OCI-LY3 (cell line): ENCODE measurements at regions not wholly inside any gene's neighbourhood (a gene's known extent, or its start where the extent isn't known, plus 50 kb on each side); places are given as distances from the start of the nearest gene placed in this dataset.

Experiments
- H2AFZ ChIP-seq: fragments of 200-600, 300-600 bp; shearing (Covaris generic); 2 replicates; pipeline ENCODE4 v1.6.0; 2014; ENCODE audit warnings: antibody characterized with exemption, low read depth, low read length
- H3K27ac ChIP-seq: fragments of 200-600, 300-600 bp; sonication (generic); 2 replicates; pipeline ENCODE4 v1.5.1; 2014; ENCODE audit warnings: mild to moderate bottlenecking, low read length, moderate library complexity, mixed read lengths
- H3K27me3 ChIP-seq: fragments of 200-600, 300-600 bp; sonication (generic); 2 replicates; pipeline ENCODE4 v1.6.1; 2014; ENCODE audit warnings: low read depth, low read length, mixed read lengths
- H3K36me3 ChIP-seq: fragments of 200-600, 300-600 bp; sonication (generic); replicated peaks from 2 replicates; pipeline ENCODE3; 2014; ENCODE audit warnings: low read depth, low read length, mixed read lengths
- H3K4me1 ChIP-seq: fragments of 300-600, 200-600 bp; sonication (generic); 2 replicates; pipeline ENCODE4 v1.6.1; 2014; ENCODE audit warnings: low read length, mixed read lengths
- H3K4me2 ChIP-seq: fragments of 200-600, 300-600 bp; sonication (generic); 2 replicates; pipeline ENCODE4 v1.6.1; 2014; ENCODE audit warnings: low read length, mixed read lengths
- H3K4me3 ChIP-seq: fragments of 300-600, 200-600 bp; sonication (generic); 2 replicates; pipeline ENCODE4 v1.5.1; 2014; ENCODE audit warnings: antibody characterized with exemption, mild to moderate bottlenecking, low read length, moderate library complexity
- H3K79me2 ChIP-seq: fragments of 300-600, 200-600 bp; shearing (Covaris generic); 2 replicates; pipeline ENCODE4 v1.6.1; 2014; ENCODE audit warnings: mild to moderate bottlenecking, low read length, mixed read lengths
- H3K9ac ChIP-seq: fragments of 300-600, 200-600 bp; shearing (Covaris generic); 2 replicates; pipeline ENCODE4 v1.6.0; 2014; ENCODE audit warnings: mild to moderate bottlenecking, low read length, moderate library complexity
- H3K9me3 ChIP-seq: fragments of 200-600, 300-600 bp; shearing (Covaris generic); 2 replicates; pipeline ENCODE4 v1.6.1; 2014; ENCODE audit warnings: low read length, mixed read lengths; ENCODE audit not compliant: insufficient read depth
- H4K20me1 ChIP-seq: fragments of 200-600, 300-600 bp; sonication (generic); 2 replicates; pipeline ENCODE4 v1.6.1; 2016; ENCODE audit warnings: low read length, mixed read lengths; ENCODE audit not compliant: insufficient read depth
- CTCF ChIP-seq: fragments of 200-600, 300-600 bp; sonication (generic); IDR thresholded peaks from 2 replicates; pipeline ENCODE4 v1.5.1; 2014; ENCODE audit warnings: antibody characterized with exemption, low read length, low read depth
- EZH2phosphoT487 ChIP-seq: fragments of 200-600 bp; shearing (Covaris generic); IDR thresholded peaks from 2 replicates; pipeline ENCODE4 v1.6.1; 2018; ENCODE audit warnings: antibody characterized with exemption, mixed run types, low read depth

- no peak overlapping the region for H3K27ac ChIP-seq
- no peaks in the 10 kb centered on the region for H3K4me1 ChIP-seq
- H3K9me3 ChIP-seq, result no peaks in the 10 kb centered on the region
- H2AFZ ChIP-seq, result no peak overlapping the region
- no peaks in the 10 kb centered on the region for H3K79me2 ChIP-seq
- H3K4me2 ChIP-seq, result no peak overlapping the region
- H3K36me3 ChIP-seq, result no peaks in the 10 kb centered on the region
- TF ChIP-seq CTCF (no peak), EZH2phosphoT487 (no peak)
- H4K20me1 ChIP-seq, result no peaks in the 10 kb centered on the region
- no peak overlapping the region for H3K4me3 ChIP-seq
- H3K27me3 ChIP-seq, result peaks cover 6% of the 10 kb centered on the region; the same call in 1 of the 2 replicates
- H3K9ac ChIP-seq, result no peak overlapping the region
Observed at GRCh38 chr2:18445433-18446320, 114.8 kb downstream of the RDH14 start.

- Histone ChIP-seq H3K4me1 (no peaks in the 10 kb centered on the region), H3K9me3 (no peaks in the 10 kb centered on the region), H3K27ac (no peak overlapping the region), H2AFZ (no peak overlapping the region), H3K4me2 (no peak overlapping the region), H3K4me3 (no peak overlapping the region), H3K9ac (no peak overlapping the region), H4K20me1 (no peaks in the 10 kb centered on the region), H3K36me3 (no peaks in the 10 kb centered on the region), H3K79me2 (no peaks in the 10 kb centered on the region), H3K27me3 (peaks cover 10% of the 10 kb centered on the region; the same call in 1 of the 2 replicates)
- TF ChIP-seq EZH2phosphoT487 (no peak), CTCF (no peak)
Observed at GRCh38 chr2:18444806-18445205, 115.6 kb downstream of the RDH14 start.

DNA sequence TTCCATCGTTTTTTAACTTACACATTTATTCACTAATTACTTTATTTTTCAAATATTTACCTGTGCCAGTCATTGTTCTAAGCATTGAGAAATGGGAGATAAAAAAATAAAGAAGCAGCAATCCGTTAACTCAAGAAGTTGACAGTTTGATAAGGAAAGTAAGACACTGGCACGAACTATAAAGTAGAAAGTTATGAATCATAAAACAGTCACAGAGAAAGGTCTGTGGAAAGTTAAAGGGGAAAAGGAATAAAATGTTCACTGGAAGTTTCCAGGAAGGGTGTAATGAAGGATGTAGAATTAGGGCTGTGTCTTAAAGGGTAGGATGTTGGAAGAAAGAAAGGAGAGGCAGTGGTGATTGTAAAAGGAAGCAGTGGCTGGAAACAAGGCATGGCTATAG is 118.9 kb downstream of the RDH14 start:
- Histone ChIP-seq H3K36me3 (no peaks in the 10 kb centered on the region), H3K9ac (no peak overlapping the region), H3K4me3 (no peak overlapping the region), H3K9me3 (no peaks in the 10 kb centered on the region), H4K20me1 (no peaks in the 10 kb centered on the region), H3K4me1 (no peaks in the 10 kb centered on the region), H3K27me3 (peaks cover 10% of the 10 kb centered on the region; the same call in 1 of the 2 replicates), H2AFZ (no peak overlapping the region), H3K4me2 (no peak overlapping the region), H3K79me2 (no peaks in the 10 kb centered on the region), H3K27ac (no peak overlapping the region)
- TF ChIP-seq CTCF (no peak), EZH2phosphoT487 (no peak)

DNA sequence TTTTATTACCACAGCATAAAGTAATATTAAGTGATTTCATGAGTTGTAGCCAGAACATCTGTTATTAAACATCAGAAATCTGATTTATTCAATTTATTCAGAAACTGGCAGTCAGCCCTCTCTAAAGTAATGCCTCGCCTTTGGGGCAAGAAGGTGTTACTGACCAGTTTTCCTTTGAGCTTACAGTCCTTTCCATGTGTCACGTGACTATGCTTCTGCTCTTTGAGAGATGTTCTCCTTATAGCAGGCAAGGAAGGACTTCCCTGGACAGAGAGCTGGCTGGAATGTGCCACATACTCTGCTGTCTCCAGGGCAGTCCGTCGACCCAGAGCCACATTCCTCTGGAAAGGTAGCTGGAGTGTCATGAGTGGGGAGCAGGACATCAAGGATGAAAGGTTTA is 119.7 kb downstream of the RDH14 start:
- no peak overlapping the region for H2AFZ ChIP-seq
- H3K4me3 ChIP-seq, result no peak overlapping the region
- no peaks in the 10 kb centered on the region for H4K20me1 ChIP-seq
- no peaks in the 10 kb centered on the region for H3K9me3 ChIP-seq
- peaks cover 10% of the 10 kb centered on the region; the same call in 1 of the 2 replicates for H3K27me3 ChIP-seq
- no peaks in the 10 kb centered on the region for H3K4me1 ChIP-seq
- H3K79me2 ChIP-seq, result no peaks in the 10 kb centered on the region
- H3K9ac ChIP-seq, result no peak overlapping the region
- H3K36me3 ChIP-seq, result no peaks in the 10 kb centered on the region
- no peak for TF ChIP-seq CTCF
- TF ChIP-seq EZH2phosphoT487, result no peak
- no peak overlapping the region for H3K4me2 ChIP-seq
- no peak overlapping the region for H3K27ac ChIP-seq
